H9 (cell line): ENCODE measurements at regions not wholly inside any gene's neighbourhood (a gene's known extent, or its start where the extent isn't known, plus 50 kb on each side); places are given as distances from the start of the nearest gene placed in this dataset.

Source experiments
- DNase-seq: peaks from one replicate; pipeline ENCODE4 v3.0.0-alpha.2; 2017
- H2AFZ ChIP-seq: one replicate; pipeline ENCODE4 v1.6.1; 2013; ENCODE audit warnings: mild to moderate bottlenecking, low read length, control low read depth, moderate library complexity
- H2AK5ac ChIP-seq: 2 replicates; pipeline ENCODE4 v1.6.1; 2013; ENCODE audit warnings: low read length, control low read depth, mixed read lengths; ENCODE audit not compliant: insufficient read length
- H2BK120ac ChIP-seq: one replicate; pipeline ENCODE4 v1.6.1; 2013; ENCODE audit warnings: low read depth, mild to moderate bottlenecking, low read length, control low read depth, inconsistent platforms; ENCODE audit not compliant: poor library complexity, severe bottlenecking
- H2BK12ac ChIP-seq: 2 replicates; pipeline ENCODE4 v1.6.1; 2013; ENCODE audit warnings: low read length, control low read depth, mixed read lengths, low read depth; ENCODE audit not compliant: insufficient read length
- H2BK15ac ChIP-seq: 2 replicates; pipeline ENCODE4 v1.6.1; 2013; ENCODE audit warnings: low read depth, low read length, control low read depth
- H2BK20ac ChIP-seq: one replicate; pipeline ENCODE4 v1.6.1; 2013; ENCODE audit warnings: low read depth, mild to moderate bottlenecking, low read length, control low read depth, inconsistent platforms; ENCODE audit not compliant: poor library complexity, severe bottlenecking
- H2BK5ac ChIP-seq: 2 replicates; pipeline ENCODE4 v1.6.1; 2013; ENCODE audit warnings: low read length, control low read depth, mixed read lengths; ENCODE audit not compliant: insufficient read length
- H3K14ac ChIP-seq: 2 replicates; pipeline ENCODE4 v1.6.1; 2013; ENCODE audit warnings: low read length, control low read depth; ENCODE audit not compliant: insufficient read depth
- H3K18ac ChIP-seq: 2 replicates; pipeline ENCODE4 v1.6.1; 2013; ENCODE audit warnings: low read depth, mild to moderate bottlenecking, mixed read lengths, low read length, control low read depth; ENCODE audit not compliant: insufficient read length
- H3K23ac ChIP-seq: 2 replicates; pipeline ENCODE4 v1.6.1; 2013; ENCODE audit warnings: low read length, control low read depth, mixed read lengths, low read depth; ENCODE audit not compliant: insufficient read length
- H3K23me2 ChIP-seq: 2 replicates; pipeline ENCODE4 v1.6.1; 2013; ENCODE audit warnings: low read depth, mild to moderate bottlenecking, mixed read lengths, low read length, control low read depth; ENCODE audit not compliant: insufficient read length, poor library complexity, severe bottlenecking
- H3K27ac ChIP-seq: 2 replicates; pipeline ENCODE4 v1.5.1; 2013; ENCODE audit warnings: low read length, control low read depth, mixed read lengths, low read depth; ENCODE audit not compliant: insufficient read length
- H3K27me3 ChIP-seq: 2 replicates; pipeline ENCODE4 v1.6.1; 2013; ENCODE audit warnings: low read length, control low read depth, inconsistent platforms; ENCODE audit not compliant: insufficient read depth
- H3K4ac ChIP-seq: 2 replicates; pipeline ENCODE4 v1.6.1; 2013; ENCODE audit warnings: low read depth, mild to moderate bottlenecking, control low read depth, inconsistent platforms, low read length, moderate library complexity
- H3K4me1 ChIP-seq: 2 replicates; pipeline ENCODE4 v1.6.1; 2013; ENCODE audit warnings: low read length, control low read depth, inconsistent platforms; ENCODE audit not compliant: insufficient read depth
- H3K4me2 ChIP-seq: 2 replicates; pipeline ENCODE4 v1.6.1; 2013; ENCODE audit warnings: low read length, control low read depth, mixed read lengths; ENCODE audit not compliant: insufficient read length, insufficient read depth
- H3K56ac ChIP-seq: 2 replicates; pipeline ENCODE4 v1.6.1; 2013; ENCODE audit warnings: low read depth, mild to moderate bottlenecking, mixed read lengths, low read length, control low read depth; ENCODE audit not compliant: insufficient read length
- H3K79me1 ChIP-seq: 2 replicates; pipeline ENCODE4 v1.6.1; 2013; ENCODE audit warnings: low read depth, mild to moderate bottlenecking, moderate library complexity, low read length, control low read depth, inconsistent platforms; ENCODE audit not compliant: insufficient read depth, poor library complexity, severe bottlenecking
- H3K79me2 ChIP-seq: 2 replicates; pipeline ENCODE4 v1.6.1; 2013; ENCODE audit warnings: low read length, control low read depth, inconsistent platforms; ENCODE audit not compliant: insufficient read depth
- H3K9ac ChIP-seq: 2 replicates; pipeline ENCODE4 v1.6.1; 2013; ENCODE audit warnings: low read length, control low read depth, mixed read lengths; ENCODE audit not compliant: insufficient read length; ENCODE audit errors: extremely low read depth
- H3K9me3 ChIP-seq: one replicate; pipeline ENCODE4 v1.6.1; 2013; ENCODE audit warnings: low read depth, low read length, inconsistent platforms; ENCODE audit not compliant: control insufficient read depth
- H3T11ph ChIP-seq: one replicate; pipeline ENCODE4 v1.6.1; 2013; ENCODE audit warnings: mild to moderate bottlenecking, low read length, control low read depth, inconsistent platforms
- H4K20me1 ChIP-seq: one replicate; pipeline ENCODE4 v1.6.1; 2013; ENCODE audit not compliant: control insufficient read depth, insufficient read length, insufficient read depth
- H4K5ac ChIP-seq: 2 replicates; pipeline ENCODE4 v1.6.1; 2013; ENCODE audit warnings: low read depth, mild to moderate bottlenecking, mixed read lengths, low read length, control low read depth; ENCODE audit not compliant: insufficient read length
- H4K8ac ChIP-seq: replicated peaks from 2 replicates; pipeline ENCODE4 v1.6.1; 2013; ENCODE audit warnings: low read length, control low read depth, mixed read lengths, low read depth; ENCODE audit not compliant: insufficient read length
- H4K91ac ChIP-seq: 2 replicates; pipeline ENCODE4 v1.6.1; 2013; ENCODE audit warnings: low read depth, mild to moderate bottlenecking, moderate library complexity, mixed read lengths, low read length, control low read depth; ENCODE audit not compliant: insufficient read length
- H3K27ac Mint-ChIP-seq, 3 experiments: 2 replicates in 2 of 3; 3 replicates in 1 of 3; pipeline ENCODE4 v1.8.0; 2020 to 2021; ENCODE audit warnings: mixed read lengths in 3 of 3, mild to moderate bottlenecking in 1 of 3, moderate library complexity in 1 of 3
- H3K27me3 Mint-ChIP-seq: 2 replicates; pipeline ENCODE4 v1.8.0; 2021; ENCODE audit warnings: low read depth, mild to moderate bottlenecking, moderate library complexity, mixed read lengths
- H3K36me3 Mint-ChIP-seq, 3 experiments: 2 replicates in 2 of 3; 3 replicates in 1 of 3; pipeline ENCODE4 v1.8.0; 2020 to 2021; ENCODE audit warnings: low read depth in 3 of 3, mixed read lengths in 3 of 3; ENCODE audit not compliant: insufficient read depth in 1 of 3
- H3K4me1 Mint-ChIP-seq, 2 experiments: 2 replicates each; pipeline ENCODE4 v1.8.0; 2020; ENCODE audit warnings: mixed read lengths in 2 of 2
- H3K4me3 Mint-ChIP-seq, 2 experiments: 2 replicates in 1 of 2; 3 replicates in 1 of 2; pipeline ENCODE4 v1.8.0; 2020 to 2021; ENCODE audit warnings: mild to moderate bottlenecking in 2 of 2, mixed read lengths in 2 of 2, moderate library complexity in 1 of 2
- H3K9me3 Mint-ChIP-seq, 2 experiments: 2 replicates in 1 of 2; 3 replicates in 1 of 2; pipeline ENCODE4 v1.8.0; 2020; ENCODE audit warnings: mild to moderate bottlenecking in 2 of 2, mixed read lengths in 2 of 2, moderate library complexity in 1 of 2
- WGBS: extraction: QIAGEN DNeasy Blood & Tissue Kit; methylation state at CpG from one replicate; pipeline ENCODE4 v1.1.7; 2013; ENCODE audit warnings: missing lambda C conversion rate, low lambda C conversion rate, mixed read lengths; ENCODE audit not compliant: insufficient read length; ENCODE audit errors: extremely low coverage; 5-methylcytosine and 5-hydroxymethylcytosine counted together
- TF ChIP-seq, protein P1 (sequence below): fragments of 200-600 bp; sonication (generic); conservative IDR thresholded peaks from 3 replicates; pipeline ENCODE4 v1.8.0; 2021; ENCODE audit warnings: antibody characterized with exemption, mild to moderate bottlenecking

DNA sequence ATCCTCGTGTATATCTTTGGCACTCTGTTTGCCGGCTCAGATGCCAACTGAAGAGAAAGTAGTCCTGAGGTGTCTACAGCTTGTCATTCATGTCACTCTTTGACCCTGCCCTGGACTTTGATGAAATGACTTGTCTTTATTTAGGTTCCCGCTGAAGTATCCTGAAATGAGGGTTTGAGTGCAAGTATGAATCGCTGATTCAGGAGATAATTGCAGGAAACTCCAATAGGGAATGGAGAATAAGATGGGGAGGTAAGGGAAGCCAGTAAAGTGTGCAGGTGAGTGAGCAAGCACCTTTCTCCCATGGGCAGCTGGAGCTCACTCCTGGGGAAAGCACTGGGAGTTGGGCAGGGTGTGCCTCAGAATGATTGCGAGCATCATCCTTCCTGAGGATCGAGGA lies 50.3 kb upstream of the ZFR start:
- Histone ChIP-seq H3K4me1 (no peaks in the 10 kb centered on the region), H4K8ac (no peak overlapping the region), H3K18ac (no peak overlapping the region), H4K5ac (no peak overlapping the region), H3K23me2 (no peaks in the 10 kb centered on the region), H4K20me1 (no peaks in the 10 kb centered on the region), H3K79me2 (no peaks in the 10 kb centered on the region), H3K23ac (no peak overlapping the region), H4K91ac (no peak overlapping the region), H2BK20ac (no peak overlapping the region), H3K27me3 (no peaks in the 10 kb centered on the region; the same call in 1 of the 2 replicates), H3T11ph (no peak overlapping the region), H3K4ac (no peak overlapping the region), H2BK15ac (no peak overlapping the region), H3K9ac (no peak overlapping the region), H3K27ac (no peak overlapping the region), H3K79me1 (no peaks in the 10 kb centered on the region), H2AK5ac (no peak overlapping the region), H2BK120ac (no peak overlapping the region), H3K4me2 (no peak overlapping the region), H2AFZ (no peak overlapping the region), H2BK12ac (no peak overlapping the region), H3K9me3 (no peaks in the 10 kb centered on the region), H2BK5ac (no peak overlapping the region), H3K14ac (no peak overlapping the region), H3K56ac (no peak overlapping the region)
- Mint-ChIP-seq H3K4me3 (no peak overlapping the region), H3K27me3 (peaks cover 40% of the 10 kb centered on the region), H3K9me3 (no peaks in the 10 kb centered on the region), H3K27ac (no peak overlapping the region), H3K36me3 (no peaks in the 10 kb centered on the region), H3K4me1 (peaks cover 8 to 12% of the 10 kb centered on the region in 2 experiments)
- TF ChIP-seq, protein P1, sequence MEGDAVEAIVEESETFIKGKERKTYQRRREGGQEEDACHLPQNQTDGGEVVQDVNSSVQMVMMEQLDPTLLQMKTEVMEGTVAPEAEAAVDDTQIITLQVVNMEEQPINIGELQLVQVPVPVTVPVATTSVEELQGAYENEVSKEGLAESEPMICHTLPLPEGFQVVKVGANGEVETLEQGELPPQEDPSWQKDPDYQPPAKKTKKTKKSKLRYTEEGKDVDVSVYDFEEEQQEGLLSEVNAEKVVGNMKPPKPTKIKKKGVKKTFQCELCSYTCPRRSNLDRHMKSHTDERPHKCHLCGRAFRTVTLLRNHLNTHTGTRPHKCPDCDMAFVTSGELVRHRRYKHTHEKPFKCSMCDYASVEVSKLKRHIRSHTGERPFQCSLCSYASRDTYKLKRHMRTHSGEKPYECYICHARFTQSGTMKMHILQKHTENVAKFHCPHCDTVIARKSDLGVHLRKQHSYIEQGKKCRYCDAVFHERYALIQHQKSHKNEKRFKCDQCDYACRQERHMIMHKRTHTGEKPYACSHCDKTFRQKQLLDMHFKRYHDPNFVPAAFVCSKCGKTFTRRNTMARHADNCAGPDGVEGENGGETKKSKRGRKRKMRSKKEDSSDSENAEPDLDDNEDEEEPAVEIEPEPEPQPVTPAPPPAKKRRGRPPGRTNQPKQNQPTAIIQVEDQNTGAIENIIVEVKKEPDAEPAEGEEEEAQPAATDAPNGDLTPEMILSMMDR: no peak
- no CpG with 5 or more reads among the region's 6 CpGs for WGBS
- no peak for DNase-seq
